Middle frontal gyrus (tissue), 1 donor: ENCODE measurements at regions not wholly inside any gene's neighbourhood (a gene's known extent, or its start where the extent isn't known, plus 50 kb on each side); places are given as distances from the start of the nearest gene placed in this dataset.

ENCODE experiments used
- DNase-seq: peaks from one replicate; pipeline ENCODE4 v3.0.0-alpha.2; 2015; ENCODE audit warnings: low spot score; ENCODE audit errors: extremely low spot score

GRCh38 chr11:109347304-109347703, 74.7 kb upstream of the C11orf87 start:
- DNase-seq = no peak

GRCh38 chr11:109349276-109350080, 72.5 kb upstream of the C11orf87 start:
- no peak for DNase-seq

- no peak for DNase-seq
These were observed 71.9 kb upstream of the C11orf87 start for GRCh38 chr11:109350091-109350490.

GRCh38 chr11:109362059-109362458, 59.9 kb upstream of the C11orf87 start:
- DNase-seq = no peak

- no peak for DNase-seq
These were observed 58.3 kb upstream of the C11orf87 start for GRCh38 chr11:109363682-109364081.

- DNase-seq = no peak
These were observed 57.1 kb upstream of the C11orf87 start for GRCh38 chr11:109364851-109365250.

- no peak for DNase-seq
These were observed 50.4 kb upstream of the C11orf87 start for GRCh38 chr11:109371444-109372176.
